C4-2B (cell line): ENCODE measurements at regions not wholly inside any gene's neighbourhood (a gene's known extent, or its start where the extent isn't known, plus 50 kb on each side); places are given as distances from the start of the nearest gene placed in this dataset.

ENCODE experiments used
- ZFX ChIP-seq: fragments of 450-650 bp; IDR thresholded peaks from 2 replicates; pipeline ENCODE4 v1.6.1; 2017
- TF ChIP-seq, protein P1 (sequence below): fragments of 450-650 bp; conservative IDR thresholded peaks from 2 replicates; pipeline ENCODE4 v1.5.1; 2017; ENCODE audit warnings: mild to moderate bottlenecking

DNA sequence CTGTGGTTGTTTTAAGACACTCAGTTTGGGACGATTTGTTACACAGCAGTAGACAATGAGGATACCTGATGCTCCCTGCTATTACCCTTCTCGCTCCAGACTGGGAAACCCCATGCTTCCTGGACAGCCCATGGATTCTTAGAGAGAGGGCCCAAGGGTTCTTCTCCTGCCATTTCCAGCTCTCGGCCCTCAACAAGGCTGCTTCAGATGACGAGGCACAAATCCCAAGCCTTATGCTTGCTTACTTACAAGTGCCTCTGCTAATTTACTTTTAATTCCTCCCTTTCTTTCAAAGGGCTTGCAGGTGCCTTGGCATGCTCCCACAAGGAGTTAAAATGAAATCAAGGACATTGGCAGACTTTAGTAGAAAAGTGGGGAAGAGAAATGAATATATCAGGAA lies 79.4 kb downstream of the GADD45G start:
- TF ChIP-seq, protein P1, sequence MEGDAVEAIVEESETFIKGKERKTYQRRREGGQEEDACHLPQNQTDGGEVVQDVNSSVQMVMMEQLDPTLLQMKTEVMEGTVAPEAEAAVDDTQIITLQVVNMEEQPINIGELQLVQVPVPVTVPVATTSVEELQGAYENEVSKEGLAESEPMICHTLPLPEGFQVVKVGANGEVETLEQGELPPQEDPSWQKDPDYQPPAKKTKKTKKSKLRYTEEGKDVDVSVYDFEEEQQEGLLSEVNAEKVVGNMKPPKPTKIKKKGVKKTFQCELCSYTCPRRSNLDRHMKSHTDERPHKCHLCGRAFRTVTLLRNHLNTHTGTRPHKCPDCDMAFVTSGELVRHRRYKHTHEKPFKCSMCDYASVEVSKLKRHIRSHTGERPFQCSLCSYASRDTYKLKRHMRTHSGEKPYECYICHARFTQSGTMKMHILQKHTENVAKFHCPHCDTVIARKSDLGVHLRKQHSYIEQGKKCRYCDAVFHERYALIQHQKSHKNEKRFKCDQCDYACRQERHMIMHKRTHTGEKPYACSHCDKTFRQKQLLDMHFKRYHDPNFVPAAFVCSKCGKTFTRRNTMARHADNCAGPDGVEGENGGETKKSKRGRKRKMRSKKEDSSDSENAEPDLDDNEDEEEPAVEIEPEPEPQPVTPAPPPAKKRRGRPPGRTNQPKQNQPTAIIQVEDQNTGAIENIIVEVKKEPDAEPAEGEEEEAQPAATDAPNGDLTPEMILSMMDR, result no peak
- TF ChIP-seq ZFX, result no peak
